Uterus (tissue), 3 donors: ENCODE measurements at regions not wholly inside any gene's neighbourhood (a gene's known extent, or its start where the extent isn't known, plus 50 kb on each side); places are given as distances from the start of the nearest gene placed in this dataset. TPM values are rescaled to one million over a fixed set of nuclear protein-coding genes. Genes with fewer than 3 reads are reported as not detected.

ENCODE experiments used
- DNase-seq, 2 donors: peaks; one replicate each; pipeline ENCODE4 v3.0.0-alpha.2; 2019 to 2020
- H3K27ac ChIP-seq, 2 donors: fragments of 200-600 bp; sonication (generic); 1 replicate in 1 of 2; 2 replicates in 1 of 2; pipeline ENCODE4 v1.5.1; 2016 to 2018
- H3K27me3 ChIP-seq, 2 donors: fragments of 200-600 bp; sonication (generic); one replicate each; pipeline ENCODE4 v1.5.1; 2018 to 2019; ENCODE audit warnings: control low read depth in 1 of 2
- H3K36me3 ChIP-seq, 2 donors: fragments of 200-600 bp; sonication (generic); one replicate each; pipeline ENCODE4 v1.5.1; 2019; ENCODE audit warnings: control low read depth in 1 of 2
- H3K4me1 ChIP-seq, 2 donors: fragments of 200-600 bp; sonication (generic); one replicate each; pipeline ENCODE4 v1.5.1; 2018 to 2019; ENCODE audit warnings: control low read depth in 1 of 2
- H3K4me3 ChIP-seq, 2 donors: fragments of 200-600 bp; sonication (generic); 1 replicate in 1 of 2; 2 replicates in 1 of 2; pipeline ENCODE4 v1.5.1; 2018 to 2019; ENCODE audit warnings: mild to moderate bottlenecking in 1 of 2
- H3K9me3 ChIP-seq, 2 donors: fragments of 200-600 bp; sonication (generic); one replicate each; pipeline ENCODE4 v1.5.1; 2019; ENCODE audit warnings: control low read depth in 1 of 2
- POLR2A ChIP-seq, 2 donors: fragments of 450-650 bp; IDR thresholded peaks; one replicate each; pipeline ENCODE4 v1.6.1; 2016; ENCODE audit warnings: antibody characterized with exemption in 2 of 2, mild to moderate bottlenecking in 1 of 2, moderate library complexity in 1 of 2
- intact Hi-C: fragments of 100-400 bp; cut with DNase I; formaldehyde crosslinking; loops from one replicate; pipeline ENCODE4 v1.15.1; 2023; ENCODE audit warnings: low total_unique reads
- small RNA-seq: library from RNA; depleted of rRNA; stranded (forward); fragments of <200 nt; gene quantifications from one replicate; pipeline ENCODE3, GENCODE V24; 2016
- TF ChIP-seq, protein P1 (sequence below), 4 experiments: fragments of 200-600 bp in 2 of 4; fragments of 450-650 bp in 2 of 4; sonication (generic) in 2 of 4; IDR thresholded peaks; one replicate each; pipeline ENCODE4 v1.5.1; 2016 to 2019; ENCODE audit warnings: antibody characterized with exemption in 4 of 4, mild to moderate bottlenecking in 2 of 4, moderate library complexity in 1 of 4
- donor health status: DM: yes; HTN: yes; CAD: no.

DNA sequence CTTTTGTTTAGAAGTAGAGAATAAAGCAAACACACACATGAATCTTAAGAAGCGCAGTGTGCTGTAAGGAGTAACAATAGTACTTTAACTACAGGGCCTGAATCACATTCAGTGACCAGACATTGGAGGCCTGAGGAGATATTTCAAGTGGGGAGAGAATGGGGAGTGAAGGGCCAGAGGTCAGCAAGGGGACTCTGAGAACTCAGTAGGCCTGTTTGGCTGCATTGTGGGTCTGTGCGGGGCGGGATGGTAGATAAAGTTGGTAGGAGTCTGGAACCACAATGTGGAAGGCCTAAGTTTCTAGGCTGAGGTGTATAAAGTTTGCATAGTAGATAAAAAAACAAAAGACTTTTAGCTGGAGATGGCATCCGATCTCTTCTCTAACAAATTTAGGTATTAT, 52.7 kb upstream of the WLS start:
- DNase-seq = no peak
- H3K4me1 ChIP-seq = no peaks in the 10 kb centered on the region
- no peak overlapping the region for H3K27ac ChIP-seq
- H3K27me3 ChIP-seq = no peaks in the 10 kb centered on the region
- no peak for TF ChIP-seq POLR2A (IDR thresholded peaks at IDR 0.05)
- TF ChIP-seq, protein P1, sequence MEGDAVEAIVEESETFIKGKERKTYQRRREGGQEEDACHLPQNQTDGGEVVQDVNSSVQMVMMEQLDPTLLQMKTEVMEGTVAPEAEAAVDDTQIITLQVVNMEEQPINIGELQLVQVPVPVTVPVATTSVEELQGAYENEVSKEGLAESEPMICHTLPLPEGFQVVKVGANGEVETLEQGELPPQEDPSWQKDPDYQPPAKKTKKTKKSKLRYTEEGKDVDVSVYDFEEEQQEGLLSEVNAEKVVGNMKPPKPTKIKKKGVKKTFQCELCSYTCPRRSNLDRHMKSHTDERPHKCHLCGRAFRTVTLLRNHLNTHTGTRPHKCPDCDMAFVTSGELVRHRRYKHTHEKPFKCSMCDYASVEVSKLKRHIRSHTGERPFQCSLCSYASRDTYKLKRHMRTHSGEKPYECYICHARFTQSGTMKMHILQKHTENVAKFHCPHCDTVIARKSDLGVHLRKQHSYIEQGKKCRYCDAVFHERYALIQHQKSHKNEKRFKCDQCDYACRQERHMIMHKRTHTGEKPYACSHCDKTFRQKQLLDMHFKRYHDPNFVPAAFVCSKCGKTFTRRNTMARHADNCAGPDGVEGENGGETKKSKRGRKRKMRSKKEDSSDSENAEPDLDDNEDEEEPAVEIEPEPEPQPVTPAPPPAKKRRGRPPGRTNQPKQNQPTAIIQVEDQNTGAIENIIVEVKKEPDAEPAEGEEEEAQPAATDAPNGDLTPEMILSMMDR (IDR thresholded peaks at IDR 0.05) = no peak
- H3K9me3 ChIP-seq = no peaks in the 10 kb centered on the region
- H3K36me3 ChIP-seq = no peaks in the 10 kb centered on the region
- H3K4me3 ChIP-seq = no peak overlapping the region
- intact Hi-C loops = no loop called here

DNA sequence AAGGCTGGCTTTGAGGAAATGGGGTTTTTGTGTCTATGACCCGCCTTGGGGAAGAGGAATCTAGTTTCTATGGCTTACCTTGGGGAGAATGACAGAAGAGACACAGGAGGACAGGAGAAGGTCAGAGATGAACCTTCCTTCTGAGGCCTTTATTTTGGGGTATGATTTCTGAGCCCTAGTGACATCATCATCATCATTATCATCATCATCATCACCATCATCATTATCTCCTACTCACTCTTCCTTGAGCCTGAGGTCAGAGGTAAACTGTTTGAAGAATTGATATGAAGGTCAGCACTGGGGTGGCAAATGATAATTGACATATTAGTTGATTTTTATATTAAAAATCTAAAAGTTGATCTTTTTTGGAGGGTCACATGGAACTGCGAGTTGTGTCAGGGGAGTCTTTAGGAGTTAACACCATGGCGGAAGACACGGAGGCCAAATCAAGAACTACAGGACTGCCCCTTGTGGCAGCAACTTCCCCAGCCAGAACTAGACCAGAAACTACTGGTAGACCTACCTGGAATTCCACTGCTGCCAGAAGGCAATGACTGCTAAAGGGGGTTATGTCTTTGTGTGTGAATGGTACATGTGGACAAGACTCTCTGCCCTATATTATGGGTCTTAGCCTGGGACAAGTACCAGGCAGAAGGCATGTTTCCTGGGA, 49.8 kb upstream of the WLS start:
- no peaks in the 10 kb centered on the region for H3K36me3 ChIP-seq
- no peaks in the 10 kb centered on the region for H3K27me3 ChIP-seq
- H3K27ac ChIP-seq = no peak overlapping the region
- H3K4me1 ChIP-seq = no peaks in the 10 kb centered on the region
- DNase-seq = no peak
- no peak for TF ChIP-seq POLR2A (IDR thresholded peaks at IDR 0.05)
- TF ChIP-seq, protein P1 (IDR thresholded peaks at IDR 0.05) = no peak
- intact Hi-C loops = no loop called here
- H3K9me3 ChIP-seq = no peaks in the 10 kb centered on the region
- H3K4me3 ChIP-seq = no peak overlapping the region

Small RNA genes in the stretch of these regions (small RNA-seq; reads per million reads assigned to genes)
- not detected for gene COX6B1P7
